HuH-7 (cell line): ENCODE measurements at regions not wholly inside any gene's neighbourhood (a gene's known extent, or its start where the extent isn't known, plus 50 kb on each side); places are given as distances from the start of the nearest gene placed in this dataset.
"Not testable (repeated sequence)": the region's sequence is repeated elsewhere in the genome, so short reads cannot be mapped to it uniquely, and the experiment has no call there.

Experiments
- DNase-seq: peaks from one replicate; pipeline ENCODE4 v3.0.0; 2011; ENCODE audit warnings: low spot score

GRCh38 chr12:105455261-105455660, 124.8 kb downstream of the C12orf75 start:
- DNase-seq, result no peak

DNA sequence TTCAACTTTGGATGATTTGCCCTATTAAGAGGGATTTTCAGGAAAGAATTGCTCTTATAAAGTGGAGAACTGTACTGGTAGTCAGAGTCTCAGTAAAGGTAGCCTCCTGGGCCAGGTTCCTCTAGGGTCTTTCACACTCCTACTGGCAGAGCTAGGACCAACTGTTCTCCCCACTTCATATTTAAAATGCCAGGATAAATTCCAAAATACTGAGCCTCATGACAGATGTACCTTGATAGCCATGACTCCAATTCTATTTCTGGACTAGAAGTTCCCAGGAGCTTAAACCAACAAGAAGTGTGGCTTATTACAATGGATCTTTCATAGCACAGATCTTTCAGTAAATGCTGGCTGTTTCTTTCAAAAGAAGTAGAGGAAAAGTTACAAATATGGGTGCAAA, 126.5 kb downstream of the C12orf75 start:
- no peak for DNase-seq

DNA sequence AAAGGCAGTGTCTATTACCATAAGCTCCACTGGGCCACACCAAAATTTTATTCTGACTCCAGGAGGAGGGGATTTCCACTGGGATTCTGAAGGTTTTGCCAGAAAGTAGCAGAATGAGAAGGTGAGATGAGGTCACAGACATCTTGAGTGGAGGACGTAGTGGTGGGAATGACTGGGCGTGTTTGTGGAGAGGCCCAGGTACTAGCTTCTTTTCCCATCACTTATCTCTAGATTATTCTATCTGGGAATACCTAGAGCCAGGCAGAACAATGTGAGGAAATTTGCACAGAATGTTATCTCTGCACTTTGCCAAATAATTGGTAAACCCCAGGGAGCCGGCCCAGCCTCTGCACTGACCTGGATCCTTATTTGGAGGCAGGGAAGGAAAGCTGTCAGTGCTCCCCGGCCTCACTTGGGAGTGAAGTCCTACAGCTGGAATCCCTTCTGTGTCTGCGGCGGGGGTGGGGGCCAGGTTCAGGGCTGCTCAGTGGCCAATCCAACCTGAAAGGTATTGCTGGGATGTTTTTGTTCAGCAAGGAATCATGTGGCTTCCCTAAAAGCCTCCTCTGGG, 129.4 kb downstream of the C12orf75 start:
- DNase-seq, result no peak

GRCh38 chr12:105461271-105461943, 130.9 kb downstream of the C12orf75 start:
- no peak for DNase-seq

DNA sequence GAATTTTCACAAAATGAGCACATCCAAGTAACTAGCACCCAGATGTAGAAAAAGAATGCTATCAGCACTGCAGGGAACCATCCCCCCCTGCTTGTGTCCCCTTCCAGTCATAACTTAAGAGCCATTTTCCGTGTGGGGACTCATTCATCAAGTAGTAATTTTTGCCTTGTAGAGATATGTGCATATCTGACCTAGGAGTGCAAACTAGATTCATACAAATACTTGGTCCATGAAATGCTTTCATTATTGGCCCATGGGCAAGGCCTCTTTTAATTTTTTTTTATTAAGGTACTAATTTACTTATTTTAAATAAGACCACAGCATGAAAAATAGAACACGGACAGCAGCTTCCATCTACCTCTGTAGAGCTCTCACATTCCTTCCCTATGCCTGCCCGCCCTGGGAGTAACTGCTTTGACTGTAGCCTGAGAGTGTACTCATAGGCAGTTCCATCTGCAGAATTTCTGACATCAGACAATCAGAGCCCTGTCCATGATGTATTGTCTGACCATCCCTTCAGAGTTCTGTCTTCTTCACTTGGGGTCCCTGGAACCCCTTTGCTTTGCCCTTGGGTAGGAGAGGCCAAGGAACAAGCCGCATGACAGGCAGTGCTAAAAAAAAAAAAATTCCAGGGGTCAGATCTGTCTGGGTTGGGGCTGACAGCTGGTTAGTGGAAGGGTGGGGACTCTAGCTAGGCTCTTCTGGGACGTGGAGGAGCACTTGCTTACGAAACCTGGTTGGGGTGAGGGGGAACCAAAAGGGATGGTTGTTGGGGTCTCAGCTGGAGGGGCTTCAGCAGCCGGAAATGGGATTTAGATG, 131.7 kb downstream of the C12orf75 start:
- DNase-seq, result no peak

- DNase-seq, result no peak
Observed at GRCh38 chr12:105462831-105463230, 132.3 kb downstream of the C12orf75 start.

- no peak for DNase-seq
Observed at GRCh38 chr12:105464406-105464805, 133.9 kb downstream of the C12orf75 start.

GRCh38 chr12:105466231-105466900, 135.9 kb downstream of the C12orf75 start:
- DNase-seq, result no peak

DNA sequence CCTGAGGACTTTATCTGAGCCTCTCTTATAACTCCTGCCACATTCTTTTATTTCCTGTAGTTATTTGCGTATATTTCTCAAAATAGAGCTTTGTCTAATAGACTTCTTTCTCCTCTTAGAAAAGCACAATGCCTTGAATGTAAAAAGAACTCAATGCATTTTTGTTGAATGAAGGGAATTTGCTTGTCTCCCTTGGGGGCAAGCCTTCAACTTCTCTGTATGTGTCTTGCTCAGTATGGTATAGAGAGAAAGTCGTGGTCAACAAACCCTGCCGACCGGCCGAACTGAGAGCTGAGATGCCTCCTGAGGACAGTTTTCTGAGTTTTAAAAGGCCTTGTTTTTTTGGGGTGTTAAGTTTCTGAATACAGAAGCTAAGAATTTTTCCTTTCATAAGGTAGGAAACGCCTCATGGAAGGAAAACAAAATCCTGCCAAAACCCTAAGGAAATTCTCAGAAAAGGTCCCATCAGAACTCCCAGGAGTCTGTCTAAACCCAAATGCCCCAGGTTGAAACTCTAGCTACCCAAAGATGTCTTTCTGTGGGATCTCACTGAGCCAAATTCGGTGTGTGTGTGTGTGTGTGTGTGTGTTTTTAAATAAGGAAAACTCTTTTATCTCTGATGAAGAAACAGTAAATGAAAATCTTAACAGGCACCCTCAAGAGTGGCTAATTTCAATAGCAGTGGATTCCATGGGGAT, 136.6 kb downstream of the C12orf75 start:
- no peak for DNase-seq

- DNase-seq, result no peak
Observed at GRCh38 chr12:105467710-105468366, 137.3 kb downstream of the C12orf75 start.

GRCh38 chr12:105468464-105468863, 138.0 kb downstream of the C12orf75 start:
- no peak for DNase-seq

DNA sequence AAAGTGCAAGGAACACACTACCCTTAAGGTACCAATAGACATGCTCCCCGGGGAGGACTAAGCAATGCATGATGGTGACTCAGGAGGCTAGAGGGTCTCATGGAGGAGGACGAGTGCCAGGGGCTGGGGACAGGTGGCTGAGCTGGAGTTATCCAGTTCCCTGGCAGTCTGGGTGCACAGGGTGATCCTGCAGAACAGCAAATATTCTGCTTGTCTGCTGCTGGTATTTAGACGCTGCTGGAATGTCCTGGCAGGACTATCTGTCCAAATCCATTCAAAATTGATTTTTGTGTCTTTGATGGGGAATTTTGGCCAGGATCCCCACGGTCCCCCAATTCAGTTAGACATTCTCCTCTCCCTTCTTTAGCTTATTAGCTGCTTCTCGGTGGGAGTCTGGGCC, 138.7 kb downstream of the C12orf75 start:
- DNase-seq, result no peak

GRCh38 chr12:105469701-105470100, 139.2 kb downstream of the C12orf75 start:
- DNase-seq, result no peak

DNA sequence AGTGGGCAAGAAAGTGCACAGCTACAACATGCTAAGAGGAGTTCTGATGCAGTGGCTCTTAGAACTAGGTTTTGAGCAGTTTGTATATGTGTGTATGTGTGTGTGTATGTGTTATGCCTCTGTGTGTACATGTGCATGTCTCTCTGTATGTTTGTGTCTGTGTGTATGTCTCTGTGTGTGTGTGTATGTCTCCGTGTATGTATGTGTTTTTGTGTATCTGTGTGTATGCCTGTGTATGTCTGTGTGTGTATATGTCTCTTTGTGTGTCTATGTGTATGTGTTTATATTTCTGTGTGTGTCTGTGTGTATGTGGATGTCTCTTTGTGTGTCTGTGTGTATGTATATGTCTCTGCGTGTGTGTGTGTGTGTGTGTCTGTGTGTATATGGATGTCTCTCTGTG, 139.6 kb downstream of the C12orf75 start:
- DNase-seq, result no peak

DNA sequence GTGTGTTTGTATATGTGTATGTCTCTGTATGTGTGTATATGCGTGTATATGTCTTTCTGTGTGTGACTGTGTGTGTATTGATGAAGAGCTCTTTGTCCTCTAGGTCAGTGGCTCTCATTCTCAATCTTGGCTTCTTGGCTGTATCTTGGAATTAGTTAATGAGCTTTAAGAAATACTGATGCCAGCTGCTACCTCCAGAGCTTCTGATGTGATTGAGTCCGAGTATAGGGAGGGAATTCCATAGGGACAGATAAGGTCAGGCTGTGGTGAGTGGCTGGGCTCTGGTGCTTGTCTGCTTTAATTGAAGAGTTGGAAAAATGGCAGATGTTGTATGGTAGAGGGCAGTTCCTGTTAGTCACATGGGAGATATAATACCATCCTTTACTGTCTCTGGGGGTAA, 140.1 kb downstream of the C12orf75 start:
- no peak for DNase-seq

DNA sequence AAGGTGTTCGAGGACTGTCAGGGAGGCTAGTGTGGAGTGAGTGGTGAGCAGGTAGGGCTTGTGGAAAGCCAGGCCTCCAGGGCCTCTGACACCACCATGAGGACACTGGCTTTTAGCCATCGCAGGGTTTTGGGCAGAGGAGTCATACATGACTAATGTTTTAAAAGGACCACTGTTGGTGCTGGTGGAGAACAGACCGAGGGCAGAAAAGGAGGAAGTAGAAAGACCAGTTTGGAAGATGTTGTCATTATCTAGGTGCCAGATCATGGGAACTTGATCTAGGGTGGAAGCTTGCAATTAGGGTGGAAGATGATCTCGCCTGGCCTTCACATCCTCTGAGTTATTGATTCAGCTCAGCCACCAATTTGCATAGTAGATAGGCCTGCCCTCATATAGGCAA, 144.2 kb downstream of the C12orf75 start:
- DNase-seq, result no peak

DNA sequence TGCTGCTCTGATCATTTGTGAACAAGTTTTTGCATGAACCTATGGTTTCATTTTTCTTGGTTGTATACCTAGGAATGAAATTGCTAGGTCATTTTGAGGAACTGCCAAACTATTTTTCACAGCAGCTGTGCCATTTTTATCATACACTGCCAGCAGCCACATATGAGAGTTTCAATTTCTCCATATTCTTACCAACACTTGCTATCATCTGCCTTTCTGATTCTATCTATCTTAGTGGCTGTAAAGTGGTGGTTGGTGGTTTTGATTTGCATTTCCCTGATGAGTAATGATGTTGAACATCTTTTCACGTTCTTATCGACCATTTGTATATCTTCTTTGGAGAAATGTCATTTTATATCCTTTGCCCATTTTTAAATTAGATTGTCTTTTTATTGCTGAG, 146.1 kb downstream of the C12orf75 start:
- DNase-seq, result no peak

DNA sequence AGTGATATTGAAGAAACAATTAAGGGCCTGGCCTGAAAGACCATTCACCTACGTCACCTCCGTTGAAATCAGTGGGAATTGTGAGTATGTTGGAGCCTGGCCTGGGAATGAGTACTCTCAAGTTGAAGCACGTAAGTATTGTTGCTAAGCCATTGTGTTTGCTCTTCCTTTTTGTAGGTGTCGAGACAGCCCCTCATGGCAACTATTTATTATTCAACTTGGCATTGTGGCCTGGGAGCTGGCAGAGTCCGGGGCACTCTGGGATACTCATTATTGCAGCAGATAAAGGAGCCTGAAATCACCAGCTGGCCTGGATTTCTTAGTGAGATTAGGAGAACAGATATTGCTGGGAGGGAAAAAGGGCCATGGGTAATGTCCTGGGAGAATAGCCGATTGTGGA, 147.4 kb downstream of the C12orf75 start:
- DNase-seq, result no peak

GRCh38 chr12:105478788-105479187, 148.3 kb downstream of the C12orf75 start:
- not testable (repeated sequence) for DNase-seq

GRCh38 chr12:105479710-105480109, 149.2 kb downstream of the C12orf75 start:
- no peak for DNase-seq

- DNase-seq, result no peak
Observed at GRCh38 chr12:105480162-105480561, 149.7 kb downstream of the C12orf75 start.
